AG10803 (cell line): ENCODE measurements at regions not wholly inside any gene's neighbourhood (a gene's known extent, or its start where the extent isn't known, plus 50 kb on each side); places are given as distances from the start of the nearest gene placed in this dataset.
"Not testable (repeated sequence)": the region's sequence is repeated elsewhere in the genome, so short reads cannot be mapped to it uniquely, and the experiment has no call there.

ENCODE experiments used
- DNase-seq: peaks from one replicate; pipeline ENCODE4 v3.0.0; 2010; ENCODE audit warnings: low read depth
- H3K4me3 ChIP-seq: 2 replicates; pipeline ENCODE4 v1.5.1; 2011; ENCODE audit warnings: mild to moderate bottlenecking, low read length, control low read depth
- TF ChIP-seq, protein P1 (sequence below): conservative IDR thresholded peaks from 2 replicates; pipeline ENCODE4 v1.5.1; 2011; ENCODE audit warnings: mild to moderate bottlenecking, low read length, control low read depth, inconsistent platforms

DNA sequence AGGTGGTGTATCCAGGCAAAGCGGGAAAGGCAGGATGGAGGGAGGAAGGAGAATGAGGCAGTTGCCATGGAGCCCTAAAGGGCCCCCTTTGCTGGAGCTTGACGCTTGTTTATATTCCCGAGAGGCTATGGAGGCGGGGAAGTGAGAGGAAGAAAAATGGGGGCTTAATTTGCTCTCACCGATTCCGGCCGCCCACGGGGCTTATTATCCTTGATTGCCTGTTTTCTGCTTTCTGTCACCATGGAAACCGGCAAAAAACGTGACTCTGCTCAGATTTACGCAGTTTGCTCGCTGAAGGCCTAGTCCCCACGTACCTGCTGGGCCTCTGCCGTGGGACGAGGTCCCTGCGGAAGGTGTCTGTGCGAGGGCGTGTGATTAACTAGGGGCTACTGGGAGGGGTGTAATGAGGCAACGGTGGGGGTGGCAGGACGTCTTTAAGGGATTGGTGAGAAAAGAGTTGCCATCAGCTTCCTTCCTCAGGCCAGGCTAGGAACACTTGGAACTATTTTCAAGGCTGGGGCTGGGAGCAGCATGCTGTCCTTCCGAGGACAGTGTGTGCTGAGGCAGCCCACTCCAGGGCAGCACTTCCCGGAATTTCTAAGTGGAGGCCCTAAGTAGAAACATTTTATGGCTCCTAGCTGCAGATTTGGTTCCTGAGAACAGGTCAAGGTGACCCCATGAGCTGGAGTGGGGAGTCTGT lies 110.8 kb upstream of the NDN start:
- H3K4me3 ChIP-seq = no peak overlapping the region
- TF ChIP-seq, protein P1, sequence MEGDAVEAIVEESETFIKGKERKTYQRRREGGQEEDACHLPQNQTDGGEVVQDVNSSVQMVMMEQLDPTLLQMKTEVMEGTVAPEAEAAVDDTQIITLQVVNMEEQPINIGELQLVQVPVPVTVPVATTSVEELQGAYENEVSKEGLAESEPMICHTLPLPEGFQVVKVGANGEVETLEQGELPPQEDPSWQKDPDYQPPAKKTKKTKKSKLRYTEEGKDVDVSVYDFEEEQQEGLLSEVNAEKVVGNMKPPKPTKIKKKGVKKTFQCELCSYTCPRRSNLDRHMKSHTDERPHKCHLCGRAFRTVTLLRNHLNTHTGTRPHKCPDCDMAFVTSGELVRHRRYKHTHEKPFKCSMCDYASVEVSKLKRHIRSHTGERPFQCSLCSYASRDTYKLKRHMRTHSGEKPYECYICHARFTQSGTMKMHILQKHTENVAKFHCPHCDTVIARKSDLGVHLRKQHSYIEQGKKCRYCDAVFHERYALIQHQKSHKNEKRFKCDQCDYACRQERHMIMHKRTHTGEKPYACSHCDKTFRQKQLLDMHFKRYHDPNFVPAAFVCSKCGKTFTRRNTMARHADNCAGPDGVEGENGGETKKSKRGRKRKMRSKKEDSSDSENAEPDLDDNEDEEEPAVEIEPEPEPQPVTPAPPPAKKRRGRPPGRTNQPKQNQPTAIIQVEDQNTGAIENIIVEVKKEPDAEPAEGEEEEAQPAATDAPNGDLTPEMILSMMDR = no peak
- no peak for DNase-seq

- no peak for DNase-seq
- TF ChIP-seq, protein P1 = no peak
- H3K4me3 ChIP-seq = no peak overlapping the region
These were observed 114.8 kb upstream of the NDN start for GRCh38 chr15:23801881-23802280.

- not testable (repeated sequence) for DNase-seq, H3K4me3 ChIP-seq
These were observed 115.9 kb upstream of the NDN start for GRCh38 chr15:23802896-23803435.

- TF ChIP-seq, protein P1 = no peak
- H3K4me3 ChIP-seq = no peak overlapping the region
- no peak for DNase-seq
These were observed 119.9 kb upstream of the NDN start for GRCh38 chr15:23806980-23807379.

GRCh38 chr15:23823508-23823907 lies 136.4 kb upstream of the NDN start:
- TF ChIP-seq, protein P1 = no peak
- H3K4me3 ChIP-seq = no peak overlapping the region
- DNase-seq = no peak

DNA sequence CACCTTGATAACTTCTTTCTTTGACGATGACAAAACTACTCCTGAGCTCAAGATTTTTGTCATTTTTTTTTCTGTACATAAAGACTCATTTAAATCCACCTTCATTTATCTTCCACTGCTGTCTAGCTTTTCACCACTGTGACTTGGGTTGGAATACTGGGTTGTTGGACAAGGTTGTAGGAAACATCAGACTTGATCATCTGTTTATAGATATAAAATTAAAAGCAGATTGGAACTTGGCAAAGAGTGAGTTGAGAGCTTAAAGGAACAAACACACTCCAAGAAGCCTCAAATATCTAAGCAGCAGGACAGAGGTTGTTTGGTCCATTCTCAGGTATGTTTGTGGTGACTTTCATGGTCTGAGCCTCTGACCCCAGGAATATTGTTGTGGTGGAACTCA lies 141.7 kb upstream of the NDN start:
- TF ChIP-seq, protein P1 = no peak
- H3K4me3 ChIP-seq = no peak overlapping the region
- no peak for DNase-seq

DNA sequence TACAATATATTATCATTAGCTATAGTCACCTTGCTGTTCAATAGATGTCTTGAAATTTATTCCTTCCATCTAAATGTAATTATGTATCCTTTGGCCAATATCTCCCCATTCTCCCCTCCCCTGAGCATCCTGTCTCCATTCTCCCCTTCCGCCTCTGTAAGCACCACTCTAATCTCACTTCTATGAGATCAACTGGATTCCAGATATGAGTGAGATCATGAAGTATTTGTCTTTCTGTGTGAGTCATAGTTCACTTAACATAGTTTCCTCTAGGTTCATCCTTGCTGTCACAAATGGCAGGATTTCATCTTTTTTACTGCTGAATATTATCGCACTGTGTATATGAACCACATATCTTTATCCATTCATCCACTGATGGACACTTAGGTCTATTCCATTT lies 148.8 kb upstream of the NDN start:
- no peak overlapping the region for H3K4me3 ChIP-seq
- no peak for DNase-seq
- TF ChIP-seq, protein P1 = no peak
